ENCODE measurements at regions not wholly inside any gene's neighbourhood (a gene's known extent, or its start where the extent isn't known, plus 50 kb on each side); places are given as distances from the start of the nearest gene placed in this dataset.

DNA sequence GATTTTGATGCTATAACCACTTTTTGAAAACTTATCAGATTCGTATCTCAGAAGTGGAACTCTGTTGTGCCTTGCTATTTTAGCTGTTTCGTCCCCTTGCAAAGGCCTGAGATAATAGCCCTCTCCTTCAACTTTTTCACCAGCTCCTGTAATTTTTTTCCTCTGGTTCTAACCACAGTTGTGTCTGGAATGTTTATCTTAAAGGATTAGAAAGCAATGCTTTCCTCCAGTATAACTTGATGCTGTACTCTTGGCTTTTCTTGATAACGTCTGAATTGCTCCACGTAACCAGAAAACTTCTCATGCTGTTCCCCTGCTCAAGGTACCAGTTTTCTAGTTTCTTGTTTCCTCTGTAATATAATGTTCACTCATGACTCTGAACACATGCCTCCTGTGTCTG is 209.4 kb downstream of the DTWD2 start:
- no peak for DNase-seq

DNA sequence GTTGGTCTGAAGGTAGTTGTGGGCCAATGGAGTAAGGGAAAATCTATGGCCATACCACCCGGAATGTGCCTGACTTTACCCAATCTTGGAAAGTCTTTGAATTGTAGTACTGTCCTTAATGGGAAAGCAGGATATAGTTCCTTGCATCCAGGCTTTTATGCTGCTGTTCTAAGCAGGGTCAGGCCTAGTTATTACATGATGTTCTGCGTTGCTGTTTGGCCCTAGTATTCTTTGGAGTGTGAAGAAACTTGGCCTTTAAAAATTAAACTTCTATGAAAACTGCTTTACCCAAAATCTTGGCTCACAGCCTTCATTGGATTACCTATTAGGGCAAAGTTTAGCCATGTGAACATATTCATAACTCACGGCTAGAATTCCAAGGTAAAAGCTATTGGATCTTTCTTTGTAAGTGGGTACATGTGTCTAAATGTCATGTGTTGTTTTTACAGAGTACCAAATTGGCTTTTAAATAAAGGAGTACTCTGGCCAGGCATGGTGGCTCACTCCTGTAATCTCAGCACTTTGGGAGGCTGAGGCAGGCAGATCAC is 211.1 kb downstream of the DTWD2 start:
- DNase-seq, result no peak
- TF ChIP-seq GATA1 (IDR thresholded peaks at IDR 0.05; ENCODE audit: low read depth, low read length) (no peak), POLR2A (IDR thresholded peaks at IDR 0.05; ENCODE audit: low read length) (no peak)

More for the DNA sequence above, 209.4 kb downstream of the DTWD2 start:
- TF ChIP-seq GATA1 (IDR thresholded peaks at IDR 0.05; ENCODE audit: low read depth, low read length) (no peak), POLR2A (IDR thresholded peaks at IDR 0.05; ENCODE audit: low read length) (no peak)

DNA sequence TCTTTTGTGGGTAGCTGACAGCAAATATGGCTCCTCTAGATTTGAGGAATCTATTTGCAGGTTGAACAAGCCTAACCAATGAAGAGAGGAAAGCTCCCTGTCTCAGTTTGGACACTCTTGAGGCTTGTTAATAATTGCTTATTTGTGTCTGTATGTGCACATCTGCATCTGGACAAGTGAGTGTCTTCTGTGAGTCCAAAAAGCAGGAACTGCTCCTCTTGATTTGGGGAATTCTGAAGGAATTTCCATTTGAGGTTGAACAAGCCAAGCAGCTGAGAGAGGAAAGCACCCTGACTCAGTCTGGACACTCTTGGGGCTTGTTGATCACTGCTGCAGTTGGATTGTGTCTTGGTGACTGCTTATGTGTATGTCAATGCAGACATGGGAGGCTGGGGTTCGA is 211.6 kb downstream of the DTWD2 start:
- no peak for DNase-seq
- TF ChIP-seq POLR2A (IDR thresholded peaks at IDR 0.05; ENCODE audit: low read length) (no peak), GATA1 (IDR thresholded peaks at IDR 0.05; ENCODE audit: low read depth, low read length) (no peak)

DNA sequence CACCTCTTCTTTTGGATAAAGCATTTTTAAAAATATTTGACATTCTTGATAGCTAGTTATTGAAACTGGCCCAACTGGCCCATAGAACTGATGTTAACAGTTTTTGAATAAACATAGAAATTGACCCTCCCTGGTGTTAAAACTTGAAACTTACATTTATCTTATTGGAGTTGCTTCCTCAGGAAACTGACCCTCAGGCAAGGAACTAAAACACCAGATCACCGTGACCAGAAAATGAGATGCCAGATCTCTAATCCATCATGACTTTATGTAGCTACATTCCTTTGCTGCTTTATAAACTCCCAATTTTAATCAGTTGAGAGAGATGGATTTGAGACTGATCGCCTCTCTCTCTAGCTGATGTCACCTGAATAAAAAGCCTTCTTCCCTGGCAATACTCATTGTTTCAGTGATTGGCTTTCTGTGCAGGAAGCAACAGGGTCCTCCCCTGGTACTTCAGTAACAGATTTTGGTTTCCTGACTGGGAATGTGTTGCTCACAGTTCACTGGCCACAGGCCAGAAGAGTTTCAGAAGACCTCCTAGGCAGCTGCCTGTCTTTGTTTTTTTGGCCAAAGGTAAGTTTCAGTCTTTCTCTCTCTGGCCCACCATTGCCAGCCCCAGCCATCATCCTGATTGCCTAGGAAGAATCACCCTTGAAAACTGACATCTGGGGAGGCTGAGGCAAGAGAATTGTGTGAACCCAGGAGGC is 212.4 kb downstream of the DTWD2 start:
- no peak for TF ChIP-seq POLR2A (IDR thresholded peaks at IDR 0.05; ENCODE audit: low read length)
- no peak for DNase-seq

DNA sequence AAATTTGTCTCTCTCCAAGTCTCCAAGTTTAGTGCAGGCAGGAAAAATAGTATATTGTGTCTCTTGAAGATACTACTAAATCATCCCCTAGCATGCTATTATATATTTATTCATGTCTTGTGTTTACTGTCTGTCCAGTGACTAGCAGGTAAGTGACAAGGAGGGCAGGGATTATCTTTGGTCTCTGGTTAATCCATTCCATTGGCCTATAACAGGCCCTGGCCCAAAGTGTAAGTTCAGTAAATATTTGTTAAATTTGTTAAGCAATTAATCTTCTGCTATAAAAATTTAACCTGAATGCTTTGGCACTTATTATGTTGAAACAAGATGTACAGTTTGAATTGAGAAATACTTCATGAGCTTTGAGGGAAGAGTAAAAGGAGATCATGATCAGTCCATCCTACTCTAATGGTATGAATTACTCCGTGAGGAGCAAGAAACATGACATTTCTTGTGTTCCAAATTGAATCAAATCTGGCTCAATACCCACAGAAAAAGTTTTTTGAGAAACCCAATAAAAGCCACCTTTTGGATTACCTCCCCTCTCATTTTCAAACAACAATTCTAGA is 219.7 kb downstream of the DTWD2 start:
- no peak for DNase-seq
- no peak for TF ChIP-seq POLR2A (IDR thresholded peaks at IDR 0.05; ENCODE audit: low read length)
- no peak for TF ChIP-seq GATA1 (IDR thresholded peaks at IDR 0.05; ENCODE audit: low read depth, low read length)

DNA sequence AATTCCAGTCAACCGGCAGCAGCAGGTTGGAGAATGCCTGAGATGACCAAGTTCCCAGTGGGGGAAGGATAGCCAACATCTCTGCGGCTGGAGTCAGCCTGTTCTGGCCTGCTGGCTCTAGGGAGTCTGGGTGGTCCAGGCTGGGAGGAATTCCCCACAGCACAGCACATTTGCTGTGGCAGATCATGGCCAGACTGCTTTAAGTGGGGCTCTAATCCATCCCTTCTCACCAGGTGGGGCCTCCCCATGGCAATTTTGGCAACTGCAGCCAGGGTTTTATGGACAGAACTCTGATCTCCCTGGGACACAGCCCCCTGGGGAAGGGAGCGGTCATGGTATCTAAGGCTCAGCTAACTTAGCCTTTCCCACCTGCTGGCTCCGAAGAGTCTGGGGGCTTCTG is 226.1 kb downstream of the DTWD2 start:
- TF ChIP-seq GATA1 (IDR thresholded peaks at IDR 0.05; ENCODE audit: low read depth, low read length), result no peak
- no peak for TF ChIP-seq POLR2A (IDR thresholded peaks at IDR 0.05; ENCODE audit: low read length)

DNA sequence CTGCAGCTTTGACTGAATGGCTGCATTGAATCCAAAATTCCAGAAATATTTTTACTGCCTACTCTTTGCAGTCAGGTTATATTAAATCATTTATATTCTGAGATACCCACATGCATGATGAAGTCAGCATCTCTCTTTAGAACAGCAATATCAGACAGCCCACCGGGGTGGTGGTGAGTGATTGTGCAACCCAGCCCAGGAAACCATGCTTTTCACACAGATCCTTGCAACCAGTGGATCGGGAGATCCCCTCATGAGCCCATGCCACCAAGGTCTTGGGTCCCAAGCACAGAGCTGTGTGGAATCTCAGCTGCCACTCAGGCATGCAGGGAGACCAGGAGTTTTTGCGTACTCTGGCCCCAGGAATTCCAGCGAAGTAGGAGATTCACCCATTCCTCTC is 226.5 kb downstream of the DTWD2 start:
- TF ChIP-seq GATA1 (IDR thresholded peaks at IDR 0.05; ENCODE audit: low read depth, low read length), result no peak
- no peak for TF ChIP-seq POLR2A (IDR thresholded peaks at IDR 0.05; ENCODE audit: low read length)
- no peak for DNase-seq

More for the DNA sequence above, 226.1 kb downstream of the DTWD2 start:
- DNase-seq, result no peak

DNA sequence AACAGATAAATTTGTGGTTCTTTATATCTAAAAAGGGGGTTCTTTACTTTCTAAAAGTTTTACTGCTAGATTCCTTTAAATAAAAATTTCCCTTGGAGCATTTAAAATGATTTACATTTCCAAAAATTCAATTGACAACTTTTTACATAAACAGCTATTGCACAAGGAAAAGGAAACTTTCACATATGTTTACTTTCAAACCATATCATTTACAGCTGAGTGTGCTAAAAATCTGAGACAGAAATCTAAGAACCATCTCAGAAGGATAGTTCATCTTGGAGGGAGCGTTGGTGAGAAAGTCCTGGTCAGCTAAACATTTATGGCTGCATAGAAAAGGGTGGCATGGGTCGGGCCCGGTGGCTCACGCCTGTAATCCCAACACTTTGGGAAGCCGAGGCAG is 235.4 kb downstream of the DTWD2 start:
- no peak for DNase-seq
- TF ChIP-seq GATA1 (IDR thresholded peaks at IDR 0.05; ENCODE audit: low read depth, low read length) (no peak), POLR2A (IDR thresholded peaks at IDR 0.05; ENCODE audit: low read length) (no peak)

DNA sequence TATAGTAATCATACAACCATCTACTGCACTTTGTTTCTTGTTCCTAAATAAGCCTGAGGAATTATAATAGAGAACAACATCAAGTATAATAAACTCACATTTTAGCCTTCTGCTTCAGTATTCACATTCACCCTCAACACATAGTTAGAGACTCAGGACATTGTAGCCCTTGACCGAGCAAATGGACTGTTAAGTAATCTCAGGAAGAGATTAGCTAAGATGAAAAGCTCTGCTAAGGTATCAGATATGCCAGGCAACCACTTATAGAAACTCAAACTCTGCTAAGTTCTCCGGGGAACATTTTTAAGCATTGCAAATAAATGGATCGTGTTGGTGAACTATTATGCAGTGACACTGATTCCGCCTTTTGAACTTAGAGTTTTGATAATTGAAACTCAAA is 252.0 kb downstream of the DTWD2 start:
- TF ChIP-seq GATA1 (IDR thresholded peaks at IDR 0.05; ENCODE audit: low read depth, low read length), result no peak
- TF ChIP-seq POLR2A (IDR thresholded peaks at IDR 0.05; ENCODE audit: low read length), result no peak
- no peak for DNase-seq

DNA sequence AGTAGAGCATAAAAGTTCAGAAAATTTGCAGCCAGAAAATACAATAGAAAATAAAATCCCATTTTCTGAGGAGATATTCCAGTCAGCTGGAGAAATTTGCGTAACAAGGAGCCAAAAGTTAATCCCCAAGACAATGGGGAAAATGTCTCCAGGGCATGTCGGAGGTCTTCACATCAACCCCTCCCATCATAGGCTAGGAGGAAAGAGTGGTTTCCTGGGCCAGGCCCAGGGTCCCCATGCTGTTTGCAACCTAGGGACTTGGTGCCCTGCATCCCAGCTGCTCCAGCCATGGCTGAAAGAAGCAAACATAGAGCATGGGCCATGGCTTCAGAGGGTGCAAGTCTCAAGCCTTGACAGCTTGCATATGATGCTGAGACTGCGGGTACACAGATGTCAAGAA is 255.0 kb downstream of the DTWD2 start:
- DNase-seq, result no peak
- TF ChIP-seq GATA1 (IDR thresholded peaks at IDR 0.05; ENCODE audit: low read depth, low read length) (no peak), POLR2A (IDR thresholded peaks at IDR 0.05; ENCODE audit: low read length) (no peak)

DNA sequence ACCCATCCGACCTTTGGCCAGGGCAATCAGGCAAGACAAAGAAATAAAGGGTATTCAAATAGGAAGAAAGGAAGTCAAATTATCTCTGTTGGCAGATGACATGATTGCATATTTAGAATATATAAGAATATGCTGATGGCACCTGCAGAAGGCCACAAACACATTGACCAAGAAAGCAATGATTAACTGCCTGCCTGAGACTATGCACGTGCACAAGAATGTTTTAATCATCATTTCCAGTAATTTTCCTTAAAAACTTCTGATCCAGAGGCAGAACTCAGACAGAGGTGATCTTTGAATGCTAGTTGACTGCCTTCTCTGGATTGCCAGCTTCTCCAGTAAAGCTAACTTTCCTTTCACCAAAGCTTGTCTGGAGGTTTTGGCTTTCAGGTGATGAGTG is 260.2 kb downstream of the DTWD2 start:
- TF ChIP-seq POLR2A (IDR thresholded peaks at IDR 0.05; ENCODE audit: low read length) (no peak), GATA1 (IDR thresholded peaks at IDR 0.05; ENCODE audit: low read depth, low read length) (no peak)
- DNase-seq, result no peak

DNA sequence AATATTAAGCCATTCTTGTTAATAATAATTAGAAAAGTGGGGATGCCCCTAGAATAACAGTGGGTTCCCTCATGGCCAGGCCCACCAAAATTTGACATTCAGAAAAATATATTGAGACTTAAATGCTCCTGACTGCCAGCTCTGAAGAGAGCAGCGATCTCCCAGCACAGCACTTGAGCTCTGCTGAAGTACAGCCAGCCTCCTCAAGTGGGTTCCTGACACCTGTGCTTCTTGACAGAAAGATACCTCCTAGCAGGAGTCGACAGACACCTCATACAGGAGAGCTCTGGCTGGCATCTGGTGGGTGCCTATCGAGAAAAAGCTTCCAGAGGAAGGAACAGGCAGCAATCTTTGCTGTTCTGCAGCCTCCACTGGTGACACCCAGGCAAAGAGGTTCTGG is 261.5 kb downstream of the DTWD2 start:
- TF ChIP-seq POLR2A (IDR thresholded peaks at IDR 0.05; ENCODE audit: low read length), result no peak
- TF ChIP-seq GATA1 (IDR thresholded peaks at IDR 0.05; ENCODE audit: low read depth, low read length), result no peak
- no peak for DNase-seq

DNA sequence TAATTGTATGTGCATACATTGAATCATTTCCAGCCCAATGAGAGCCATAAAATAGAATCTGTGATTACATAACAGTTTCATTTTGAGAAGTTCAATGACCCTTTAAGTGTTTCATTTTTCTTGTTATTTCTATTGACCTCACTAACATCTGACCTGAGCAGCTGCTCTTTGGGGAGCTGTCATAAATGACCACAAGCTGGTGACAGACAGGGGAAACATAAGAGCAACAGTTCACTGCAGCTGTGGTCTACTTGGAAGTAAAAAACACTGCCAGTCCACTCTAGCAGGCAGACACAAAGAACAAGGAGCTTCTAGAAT is 265.4 kb downstream of the DTWD2 start:
- DNase-seq, result no peak
- TF ChIP-seq GATA1 (IDR thresholded peaks at IDR 0.05; ENCODE audit: low read depth, low read length) (no peak), POLR2A (IDR thresholded peaks at IDR 0.05; ENCODE audit: low read length) (no peak)

DNA sequence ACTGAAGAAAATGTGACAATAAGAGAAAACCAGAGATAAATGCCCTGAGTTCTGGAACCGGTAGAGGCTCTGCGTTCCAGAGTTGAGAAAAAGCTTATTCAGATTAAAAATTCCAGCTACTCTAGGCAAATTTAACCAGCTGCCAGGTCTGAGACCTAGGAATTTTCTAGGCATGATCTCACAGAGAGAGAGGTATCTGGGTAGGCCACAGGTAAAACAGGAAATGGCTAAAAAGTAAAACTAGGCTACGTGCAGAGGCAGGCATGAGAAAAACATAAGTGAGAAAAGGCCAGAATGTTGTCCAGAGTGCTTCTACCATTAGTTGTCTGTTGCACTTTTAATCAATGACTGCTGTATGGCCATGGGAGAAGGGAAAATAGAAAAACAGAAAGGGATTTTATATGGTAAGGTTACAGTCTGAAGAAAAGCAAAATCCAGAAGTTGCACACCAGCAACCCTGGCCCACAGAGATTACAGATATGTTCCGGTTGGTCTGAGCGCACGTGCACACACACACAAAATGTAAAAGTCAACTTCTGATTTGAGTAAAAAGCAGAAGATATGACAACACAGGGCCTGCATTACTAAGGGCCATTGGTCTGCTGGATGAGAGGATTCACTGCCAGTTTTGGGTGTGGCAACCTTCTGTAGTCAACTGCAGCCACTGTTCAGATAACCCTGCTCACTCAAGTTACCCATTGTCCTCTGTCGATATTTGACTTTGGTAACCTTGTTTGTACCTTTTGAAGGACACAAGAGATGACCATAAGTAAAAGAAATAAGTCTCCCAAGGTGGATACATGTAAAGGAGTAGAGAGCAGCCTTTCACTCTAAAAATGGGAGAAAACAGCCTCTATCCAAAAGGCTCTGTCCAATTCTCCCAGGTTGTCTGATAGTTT is 266.0 kb downstream of the DTWD2 start:
- TF ChIP-seq GATA1 (IDR thresholded peaks at IDR 0.05; ENCODE audit: low read depth, low read length), result no peak
- TF ChIP-seq POLR2A (IDR thresholded peaks at IDR 0.05; ENCODE audit: low read length), result no peak
- no peak for DNase-seq
